B cell (primary cell): ENCODE measurements at regions not wholly inside any gene's neighbourhood (a gene's known extent, or its start where the extent isn't known, plus 50 kb on each side); places are given as distances from the start of the nearest gene placed in this dataset.

Source experiments
- ATAC-seq: fragments of 200-7000 bp; cut with Tn5 transposase; one replicate; pipeline ENCODE4 v1.10.0; 2021; ENCODE audit warnings: low read depth, mild to moderate bottlenecking, moderate number of reproducible peaks, moderate library complexity
- CTCF ChIA-PET: fragments of 350-600 bp; sonication (Branson Sonifier 250); formaldehyde crosslinking; loops from one replicate; lab custom pipeline; 2021; ENCODE audit warnings: antibody characterized with exemption, inconsistent platforms; lab: Charles Lee
- POLR2A ChIA-PET: fragments of 350-600 bp; sonication (Branson Sonifier 250); formaldehyde crosslinking; loops from one replicate; lab custom pipeline; 2021; ENCODE audit warnings: antibody characterized with exemption; lab: Charles Lee
- DNase-seq: peaks from one replicate; pipeline ENCODE4 v3.0.0; 2013
- H2AFZ ChIP-seq: 2 replicates; pipeline ENCODE4 v1.6.1; 2012; ENCODE audit warnings: mild to moderate bottlenecking, low read depth, low read length; ENCODE audit not compliant: insufficient read depth, poor library complexity, severe bottlenecking
- H3K27ac ChIP-seq, 2 donors: 1 replicate in 1 of 2; 2 replicates in 1 of 2; pipeline ENCODE4 v1.5.1; 2012 to 2013; ENCODE audit warnings: low read length in 2 of 2, mild to moderate bottlenecking in 2 of 2, moderate library complexity in 1 of 2
- H3K27me3 ChIP-seq, 4 experiments: fragments of 200-600 bp in 1 of 4; sonication (generic) in 1 of 4; replicated peaks in 1 of 4; 1 replicate in 2 of 4; 2 replicates in 2 of 4; pipeline versions ENCODE4 v1.6.1 to v1.7.0; 2013 to 2016; ENCODE audit warnings: low read length in 3 of 4, mild to moderate bottlenecking in 2 of 4, mixed read lengths in 1 of 4, moderate library complexity in 1 of 4; ENCODE audit not compliant: insufficient read depth in 4 of 4, control insufficient read depth in 3 of 4; ENCODE audit errors: control extremely low read depth in 1 of 4
- H3K36me3 ChIP-seq, 2 experiments: replicated peaks in 1 of 2; 1 replicate in 1 of 2; 2 replicates in 1 of 2; pipeline versions ENCODE4 v1.6.1 to v1.7.1; 2013; ENCODE audit warnings: low read length in 1 of 2; ENCODE audit not compliant: insufficient read depth in 2 of 2, control insufficient read depth in 1 of 2; ENCODE audit errors: control extremely low read depth in 1 of 2, extremely low read depth in 1 of 2
- H3K4me1 ChIP-seq, 2 donors: fragments of 200-600 bp in 1 of 2; sonication (generic) in 1 of 2; 1 replicate in 1 of 2; 2 replicates in 1 of 2; pipeline versions ENCODE4 v1.5.1 to v1.6.1; 2013 to 2017; ENCODE audit warnings: low read length in 2 of 2; ENCODE audit not compliant: control insufficient read depth in 2 of 2, insufficient read depth in 2 of 2
- H3K4me2 ChIP-seq: replicated peaks from 2 replicates; pipeline ENCODE3; 2012; ENCODE audit warnings: mild to moderate bottlenecking, low read depth, low read length; ENCODE audit not compliant: poor library complexity, severe bottlenecking
- H3K4me3 ChIP-seq, 5 experiments: fragments of 200-600 bp in 1 of 5; sonication (generic) in 1 of 5; 1 replicate in 3 of 5; 2 replicates in 2 of 5; pipeline versions ENCODE4 v1.5.1 to v1.7.0; 2011 to 2016; ENCODE audit warnings: low read length in 4 of 5, mild to moderate bottlenecking in 4 of 5, low read depth in 2 of 5, control low read depth in 1 of 5, moderate library complexity in 1 of 5; ENCODE audit not compliant: insufficient read depth in 1 of 5; ENCODE audit errors: control extremely low read depth in 1 of 5, extremely low read depth in 1 of 5
- H3K79me2 ChIP-seq: fragments of 200-600 bp; sonication (generic); one replicate; pipeline ENCODE4 v1.6.0; 2016; ENCODE audit warnings: low read length; ENCODE audit not compliant: control insufficient read depth, insufficient read depth
- H3K9ac ChIP-seq: fragments of 200-600 bp; sonication (generic); 2 replicates; pipeline ENCODE4 v1.6.1; 2017; ENCODE audit warnings: mild to moderate bottlenecking, low read length, moderate library complexity
- H3K9me3 ChIP-seq, 3 donors: one replicate each; pipeline versions ENCODE4 v1.6.1 to v1.7.1; 2013; ENCODE audit warnings: low read length in 2 of 3; ENCODE audit not compliant: control insufficient read depth in 2 of 3, insufficient read depth in 1 of 3; ENCODE audit errors: control extremely low read depth in 1 of 3
- H4K20me1 ChIP-seq: 2 replicates; pipeline ENCODE4 v1.6.0; 2012; ENCODE audit warnings: mild to moderate bottlenecking, low read length; ENCODE audit not compliant: insufficient read depth, control insufficient read depth, poor library complexity, severe bottlenecking
- H3K27ac Mint-ChIP-seq: one replicate; pipeline ENCODE4 v1.8.0; 2021; ENCODE audit warnings: mixed read lengths
- H3K27me3 Mint-ChIP-seq: one replicate; pipeline ENCODE4 v1.8.0; 2021; ENCODE audit warnings: mixed read lengths
- H3K4me1 Mint-ChIP-seq: one replicate; pipeline ENCODE4 v1.8.0; 2021; ENCODE audit warnings: mixed read lengths
- H3K4me3 Mint-ChIP-seq: one replicate; pipeline ENCODE4 v1.8.0; 2021; ENCODE audit warnings: mixed read lengths
- H3K9me3 Mint-ChIP-seq: one replicate; pipeline ENCODE4 v1.8.0; 2022; ENCODE audit warnings: mixed read lengths; ENCODE audit not compliant: insufficient read depth
- EZH2 ChIP-seq: IDR thresholded peaks from 2 replicates; pipeline ENCODE4 v1.6.1; 2012; ENCODE audit warnings: borderline replicate concordance, low read depth, mild to moderate bottlenecking, moderate library complexity, low read length; ENCODE audit not compliant: insufficient read depth, poor library complexity, severe bottlenecking
- WGBS: methylation state at CpG from one replicate; pipeline ENCODE4 v1.1.5; 2013; ENCODE audit warnings: missing lambda C conversion rate; ENCODE audit not compliant: insufficient coverage; 5-methylcytosine and 5-hydroxymethylcytosine counted together
- intact Hi-C: fragments of 100-400 bp; cut with micrococcal nuclease; formaldehyde crosslinking; loops from one replicate; pipeline ENCODE4 v1.10.0; 2022
- TF ChIP-seq, protein P1 (sequence below): fragments of 200-600 bp; IDR thresholded peaks from one replicate; pipeline ENCODE4 v1.8.0; 2022; ENCODE audit warnings: antibody characterized with exemption, mild to moderate bottlenecking

- peaks cover 0 to 9% (median 0%) of the 10 kb centered on the region in 3 donors for H3K9me3 ChIP-seq
- no peaks in the 10 kb centered on the region for H3K79me2 ChIP-seq
- no peaks in the 10 kb centered on the region for H3K4me1 ChIP-seq
- POLR2A ChIA-PET: no interaction called here
- H3K27me3 Mint-ChIP-seq: no peaks in the 10 kb centered on the region
- H4K20me1 ChIP-seq: no peaks in the 10 kb centered on the region
- intact Hi-C loops: no loop called here
- CTCF ChIA-PET: no interaction called here
- DNase-seq (no peak), ATAC-seq (no peak)
- H2AFZ ChIP-seq: no peak overlapping the region
- no peaks in the 10 kb centered on the region for H3K27me3 ChIP-seq
- H3K27ac Mint-ChIP-seq: no peak overlapping the region
- no peaks in the 10 kb centered on the region for H3K36me3 ChIP-seq
- H3K4me3 Mint-ChIP-seq: no peak overlapping the region
- no peak overlapping the region for H3K27ac ChIP-seq
- 60% methylated on average over 1 of the region's 2 CpGs for WGBS
- no peaks in the 10 kb centered on the region for H3K4me1 Mint-ChIP-seq
- H3K9me3 Mint-ChIP-seq: peaks cover 4% of the 10 kb centered on the region
- no peak overlapping the region for H3K9ac ChIP-seq
- no peak overlapping the region for H3K4me3 ChIP-seq
- no peak overlapping the region for H3K4me2 ChIP-seq
- TF ChIP-seq EZH2: no peak
- TF ChIP-seq, protein P1, sequence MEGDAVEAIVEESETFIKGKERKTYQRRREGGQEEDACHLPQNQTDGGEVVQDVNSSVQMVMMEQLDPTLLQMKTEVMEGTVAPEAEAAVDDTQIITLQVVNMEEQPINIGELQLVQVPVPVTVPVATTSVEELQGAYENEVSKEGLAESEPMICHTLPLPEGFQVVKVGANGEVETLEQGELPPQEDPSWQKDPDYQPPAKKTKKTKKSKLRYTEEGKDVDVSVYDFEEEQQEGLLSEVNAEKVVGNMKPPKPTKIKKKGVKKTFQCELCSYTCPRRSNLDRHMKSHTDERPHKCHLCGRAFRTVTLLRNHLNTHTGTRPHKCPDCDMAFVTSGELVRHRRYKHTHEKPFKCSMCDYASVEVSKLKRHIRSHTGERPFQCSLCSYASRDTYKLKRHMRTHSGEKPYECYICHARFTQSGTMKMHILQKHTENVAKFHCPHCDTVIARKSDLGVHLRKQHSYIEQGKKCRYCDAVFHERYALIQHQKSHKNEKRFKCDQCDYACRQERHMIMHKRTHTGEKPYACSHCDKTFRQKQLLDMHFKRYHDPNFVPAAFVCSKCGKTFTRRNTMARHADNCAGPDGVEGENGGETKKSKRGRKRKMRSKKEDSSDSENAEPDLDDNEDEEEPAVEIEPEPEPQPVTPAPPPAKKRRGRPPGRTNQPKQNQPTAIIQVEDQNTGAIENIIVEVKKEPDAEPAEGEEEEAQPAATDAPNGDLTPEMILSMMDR: no peak
Measured at GRCh38 chr2:51251356-51251755, 219.4 kb upstream of the NRXN1 start.

GRCh38 chr2:51247252-51247805, 215.4 kb upstream of the NRXN1 start:
- H3K27me3 Mint-ChIP-seq: no peaks in the 10 kb centered on the region
- H3K79me2 ChIP-seq: no peaks in the 10 kb centered on the region
- H3K27ac Mint-ChIP-seq: no peak overlapping the region
- H3K4me1 ChIP-seq: no peaks in the 10 kb centered on the region
- DNase-seq: no peak
- H3K9me3 ChIP-seq: peaks cover 0 to 9% (median 0%) of the 10 kb centered on the region in 3 donors
- H3K4me2 ChIP-seq: no peak overlapping the region
- no peak overlapping the region for H3K4me3 ChIP-seq
- intact Hi-C loops: no loop called here
- no peak overlapping the region for H2AFZ ChIP-seq
- ChIA-PET POLR2A (no interaction called here), CTCF (no interaction called here)
- H3K4me1 Mint-ChIP-seq: no peaks in the 10 kb centered on the region
- H3K36me3 ChIP-seq: no peaks in the 10 kb centered on the region
- no peak overlapping the region for H3K27ac ChIP-seq
- H3K4me3 Mint-ChIP-seq: no peak overlapping the region
- ATAC-seq: no peak
- H3K9ac ChIP-seq: no peak overlapping the region
- H4K20me1 ChIP-seq: no peaks in the 10 kb centered on the region
- no peaks in the 10 kb centered on the region for H3K27me3 ChIP-seq
- TF ChIP-seq EZH2: no peak
- no peaks in the 10 kb centered on the region for H3K9me3 Mint-ChIP-seq
- 33% methylated on average over 4 of the region's 7 CpGs for WGBS
